CD4-positive, alpha-beta memory T cell (primary cell): ENCODE measurements at regions not wholly inside any gene's neighbourhood (a gene's known extent, or its start where the extent isn't known, plus 50 kb on each side); places are given as distances from the start of the nearest gene placed in this dataset.

Experiments used
- CTCF ChIA-PET: fragments of 350-600 bp; sonication (Branson Sonifier 250); formaldehyde crosslinking; loops from one replicate; lab custom pipeline; 2021; ENCODE audit warnings: inconsistent platforms; ENCODE audit not compliant: partially characterized antibody; lab: Charles Lee
- POLR2A ChIA-PET: fragments of 350-600 bp; sonication (Branson Sonifier 250); formaldehyde crosslinking; loops from one replicate; lab custom pipeline; 2021; ENCODE audit not compliant: partially characterized antibody; lab: Charles Lee
- DNase-seq, 5 donors: peaks; one replicate each; pipeline versions ENCODE4 v3.0.0 to v3.0.0-alpha.2; 2020 to 2022; ENCODE audit warnings: mixed read lengths in 1 of 5
- H3K27ac ChIP-seq: one replicate; pipeline ENCODE4 v1.7.0; 2013; ENCODE audit warnings: low read depth, low read length
- H3K27me3 ChIP-seq: 2 replicates; pipeline ENCODE4 v1.7.0; 2013; ENCODE audit warnings: mild to moderate bottlenecking, low read length, moderate library complexity; ENCODE audit not compliant: insufficient read depth
- H3K36me3 ChIP-seq: 2 replicates; pipeline ENCODE4 v1.7.0; 2013; ENCODE audit warnings: mild to moderate bottlenecking, low read length, moderate library complexity; ENCODE audit not compliant: insufficient read depth
- H3K4me1 ChIP-seq: 2 replicates; pipeline ENCODE4 v1.7.0; 2013; ENCODE audit warnings: mild to moderate bottlenecking, low read length, moderate library complexity; ENCODE audit not compliant: insufficient read depth
- H3K4me3 ChIP-seq, 2 donors: one replicate each; pipeline ENCODE4 v1.7.0; 2013; ENCODE audit warnings: low read length in 2 of 2, mild to moderate bottlenecking in 1 of 2
- H3K9me3 ChIP-seq, 2 donors: one replicate each; pipeline ENCODE4 v1.7.0; 2013; ENCODE audit warnings: low read length in 2 of 2, control low read depth in 1 of 2; ENCODE audit not compliant: control insufficient read depth in 1 of 2
- H3K27ac Mint-ChIP-seq, 7 donors: one replicate each; pipeline ENCODE4 v1.8.0; 2020 to 2021; ENCODE audit warnings: mixed read lengths in 7 of 7, mild to moderate bottlenecking in 6 of 7, inconsistent platforms in 3 of 7, moderate library complexity in 3 of 7
- H3K27me3 Mint-ChIP-seq, 2 donors: one replicate each; pipeline ENCODE4 v1.8.0; 2020 to 2021; ENCODE audit warnings: mixed read lengths in 2 of 2
- H3K36me3 Mint-ChIP-seq, 2 donors: one replicate each; pipeline ENCODE4 v1.8.0; 2020 to 2021; ENCODE audit warnings: mixed read lengths in 2 of 2, inconsistent platforms in 1 of 2, mild to moderate bottlenecking in 1 of 2
- H3K4me1 Mint-ChIP-seq, 4 donors: one replicate each; pipeline ENCODE4 v1.8.0; 2020 to 2021; ENCODE audit warnings: mixed read lengths in 4 of 4, mild to moderate bottlenecking in 1 of 4
- H3K4me3 Mint-ChIP-seq, 8 donors: one replicate each; pipeline ENCODE4 v1.8.0; 2020 to 2021; ENCODE audit warnings: mixed read lengths in 8 of 8, mild to moderate bottlenecking in 7 of 8, moderate library complexity in 6 of 8, inconsistent platforms in 3 of 8
- H3K9me3 Mint-ChIP-seq, 8 donors: one replicate each; pipeline ENCODE4 v1.8.0; 2020 to 2021; ENCODE audit warnings: mixed read lengths in 8 of 8, mild to moderate bottlenecking in 5 of 8, inconsistent platforms in 3 of 8, moderate library complexity in 1 of 8
- intact Hi-C: fragments of 100-400 bp; cut with micrococcal nuclease; formaldehyde crosslinking; loops from one replicate; pipeline ENCODE4 v1.15.1; 2023

DNA sequence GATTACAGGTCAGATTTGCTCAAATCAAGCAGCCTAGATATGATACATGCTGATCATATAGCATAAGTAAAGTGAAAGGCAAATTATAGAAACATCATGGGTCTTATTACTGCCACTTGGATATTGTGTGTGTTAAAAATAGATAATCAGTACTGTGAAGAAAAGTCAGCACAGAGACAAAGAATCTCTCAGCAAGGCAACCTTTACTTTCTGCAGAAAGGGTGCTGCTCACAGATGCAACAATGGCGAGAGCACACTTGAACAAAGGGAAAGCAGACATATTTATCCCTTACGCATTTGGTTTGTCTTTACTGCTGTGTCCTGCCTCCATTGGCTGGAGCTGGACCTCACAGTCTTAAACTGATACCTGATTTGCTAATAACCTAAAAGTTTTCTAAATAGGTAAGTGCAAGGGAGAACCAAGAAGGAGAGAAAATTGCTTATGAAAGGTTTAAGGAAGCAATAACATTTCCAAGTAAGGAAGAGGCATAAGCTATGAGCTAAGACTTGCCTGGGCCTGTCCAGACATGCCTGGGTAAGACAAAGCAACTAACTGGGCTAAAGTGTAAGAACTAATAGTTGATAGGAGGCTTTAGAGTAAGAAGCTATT, 1310.8 kb upstream of the LRRTM3 start:
- no peaks in the 10 kb centered on the region for H3K27me3 ChIP-seq
- no peaks in the 10 kb centered on the region for H3K4me1 Mint-ChIP-seq
- no peaks in the 10 kb centered on the region for H3K4me1 ChIP-seq
- H3K4me3 ChIP-seq = no peak overlapping the region
- DNase-seq = no peak
- POLR2A ChIA-PET = no interaction called here
- H3K27ac ChIP-seq = no peak overlapping the region
- no peaks in the 10 kb centered on the region for H3K36me3 Mint-ChIP-seq
- no peak overlapping the region for H3K4me3 Mint-ChIP-seq
- peaks cover 0 to 14% (median 7%) of the 10 kb centered on the region in 8 donors for H3K9me3 Mint-ChIP-seq
- H3K36me3 ChIP-seq = no peaks in the 10 kb centered on the region
- no peak overlapping the region for H3K27ac Mint-ChIP-seq
- CTCF ChIA-PET = no interaction called here
- H3K27me3 Mint-ChIP-seq = no peaks in the 10 kb centered on the region
- no peaks in the 10 kb centered on the region for H3K9me3 ChIP-seq
- intact Hi-C loops = no loop called here

- no peaks in the 10 kb centered on the region for H3K4me1 ChIP-seq
- Mint-ChIP-seq H3K4me1 (no peaks in the 10 kb centered on the region), H3K9me3 (peaks cover 0 to 22% (median 9%) of the 10 kb centered on the region in 8 donors), H3K27ac (no peak overlapping the region), H3K27me3 (no peaks in the 10 kb centered on the region), H3K4me3 (no peak overlapping the region), H3K36me3 (no peaks in the 10 kb centered on the region)
- H3K36me3 ChIP-seq = no peaks in the 10 kb centered on the region
- CTCF ChIA-PET = no interaction called here
- H3K4me3 ChIP-seq = no peak overlapping the region
- POLR2A ChIA-PET = no interaction called here
- H3K27ac ChIP-seq = no peak overlapping the region
- no peaks in the 10 kb centered on the region for H3K9me3 ChIP-seq
- H3K27me3 ChIP-seq = no peaks in the 10 kb centered on the region
- no peak for DNase-seq
- intact Hi-C loops = no loop called here
Observed at GRCh38 chr10:65618126-65618525, 1307.7 kb upstream of the LRRTM3 start.

- Mint-ChIP-seq H3K4me3 (no peak overlapping the region), H3K4me1 (no peaks in the 10 kb centered on the region)
- intact Hi-C loops = no loop called here
Observed at GRCh38 chr10:65620404-65621048, 1305.3 kb upstream of the LRRTM3 start.

DNA sequence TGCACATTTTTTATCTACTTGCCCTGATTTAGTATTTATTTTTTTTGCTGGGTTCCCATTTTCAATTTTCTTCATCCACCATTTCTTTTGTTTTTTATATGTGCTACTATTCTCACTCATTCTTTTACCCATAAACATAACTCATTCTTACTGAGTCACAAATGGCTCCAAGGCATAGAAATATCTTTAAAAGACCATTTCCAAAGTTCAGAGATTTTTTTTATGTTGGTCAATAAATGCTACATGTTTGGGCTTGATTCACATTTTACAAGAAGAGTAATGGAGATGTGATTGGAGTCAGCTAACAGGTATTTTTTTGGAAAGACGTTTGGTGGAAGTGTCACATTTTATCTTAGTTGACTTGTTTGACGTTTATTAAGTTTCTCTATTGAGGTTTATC, 1303.2 kb upstream of the LRRTM3 start:
- H3K27me3 Mint-ChIP-seq = no peaks in the 10 kb centered on the region

More at GRCh38 chr10:65620404-65621048, 1305.3 kb upstream of the LRRTM3 start:
- DNase-seq = no peak
- ChIA-PET CTCF (no interaction called here), POLR2A (no interaction called here)
- H3K9me3 ChIP-seq = no peaks in the 10 kb centered on the region
- H3K4me1 ChIP-seq = no peaks in the 10 kb centered on the region
- no peak overlapping the region for H3K27ac ChIP-seq
- H3K9me3 Mint-ChIP-seq = peaks cover 0 to 18% (median 7%) of the 10 kb centered on the region in 8 donors
- H3K27me3 ChIP-seq = no peaks in the 10 kb centered on the region
- H3K4me3 ChIP-seq = no peak overlapping the region
- no peaks in the 10 kb centered on the region for H3K36me3 ChIP-seq
- no peaks in the 10 kb centered on the region for H3K27me3 Mint-ChIP-seq
- H3K36me3 Mint-ChIP-seq = no peaks in the 10 kb centered on the region
- no peak overlapping the region for H3K27ac Mint-ChIP-seq

DNA sequence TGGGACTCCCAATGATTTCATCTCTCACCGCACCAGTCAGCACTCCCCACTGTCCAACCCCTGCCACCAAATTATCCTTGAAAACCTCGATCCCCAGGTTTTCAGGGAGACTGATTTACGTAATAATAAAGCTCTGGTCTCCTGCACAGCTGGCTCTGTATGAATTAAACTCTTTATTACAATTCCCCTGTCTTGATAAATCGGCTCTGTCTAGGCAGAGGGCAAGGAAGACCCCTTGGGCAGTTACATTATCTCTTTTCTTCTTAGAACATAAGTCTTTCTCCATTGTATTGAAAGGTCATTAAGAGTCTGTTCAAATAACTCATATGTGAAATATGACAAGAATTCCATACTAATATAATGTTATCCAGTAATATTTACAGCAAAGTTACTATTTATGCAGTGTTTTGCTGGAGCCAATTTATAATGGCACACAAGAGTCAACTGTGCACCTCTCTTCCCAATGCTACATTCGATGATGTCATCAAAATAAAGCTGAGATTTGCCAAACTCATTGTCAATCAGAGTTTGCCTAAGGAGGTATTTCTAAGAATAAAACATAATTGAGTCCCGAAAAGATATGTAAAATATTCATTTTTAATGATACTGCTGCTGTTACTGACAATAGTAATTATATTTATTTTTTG, 1297.2 kb upstream of the LRRTM3 start:
- ChIA-PET POLR2A (no interaction called here), CTCF (no interaction called here)
- Histone ChIP-seq H3K4me1 (no peaks in the 10 kb centered on the region), H3K9me3 (peaks cover 0 to under 1% of the 10 kb centered on the region in 2 donors), H3K27me3 (no peaks in the 10 kb centered on the region), H3K4me3 (no peak overlapping the region), H3K36me3 (no peaks in the 10 kb centered on the region), H3K27ac (no peak overlapping the region)
- no peak overlapping the region for H3K4me3 Mint-ChIP-seq
- no peaks in the 10 kb centered on the region for H3K4me1 Mint-ChIP-seq
- intact Hi-C loops = no loop called here
- H3K27ac Mint-ChIP-seq = peak overlapping the region in 1 of 7 donors; percentile 5
- peaks cover 3 to 22% (median 8%) of the 10 kb centered on the region in 8 donors for H3K9me3 Mint-ChIP-seq
- DNase-seq = no peak
- no peaks in the 10 kb centered on the region for H3K36me3 Mint-ChIP-seq
- no peaks in the 10 kb centered on the region for H3K27me3 Mint-ChIP-seq

More for the DNA sequence above, 1303.2 kb upstream of the LRRTM3 start:
- no peaks in the 10 kb centered on the region for H3K4me1 Mint-ChIP-seq
- H3K4me3 ChIP-seq = no peak overlapping the region
- CTCF ChIA-PET = no interaction called here
- intact Hi-C loops = no loop called here
- H3K36me3 Mint-ChIP-seq = no peaks in the 10 kb centered on the region
- no peaks in the 10 kb centered on the region for H3K9me3 ChIP-seq
- no peak overlapping the region for H3K4me3 Mint-ChIP-seq
- no peaks in the 10 kb centered on the region for H3K36me3 ChIP-seq
- no peak overlapping the region for H3K27ac Mint-ChIP-seq
- POLR2A ChIA-PET = no interaction called here
- H3K9me3 Mint-ChIP-seq = peaks cover 0 to 15% (median 6%) of the 10 kb centered on the region in 8 donors
- no peak overlapping the region for H3K27ac ChIP-seq
- no peaks in the 10 kb centered on the region for H3K4me1 ChIP-seq
- no peak for DNase-seq
- H3K27me3 ChIP-seq = no peaks in the 10 kb centered on the region

GRCh38 chr10:65660006-65660405, 1265.8 kb upstream of the LRRTM3 start:
- POLR2A ChIA-PET = no interaction called here
- no peaks in the 10 kb centered on the region for H3K27me3 ChIP-seq
- intact Hi-C loops = no loop called here
- H3K4me3 Mint-ChIP-seq = no peak overlapping the region
- DNase-seq = no peak
- no peaks in the 10 kb centered on the region for H3K4me1 ChIP-seq
- H3K36me3 ChIP-seq = no peaks in the 10 kb centered on the region
- no peak overlapping the region for H3K27ac Mint-ChIP-seq
- CTCF ChIA-PET = no interaction called here
- H3K27ac ChIP-seq = no peak overlapping the region
- no peaks in the 10 kb centered on the region for H3K9me3 ChIP-seq
- H3K9me3 Mint-ChIP-seq = peaks cover 0 to 25% (median 9%) of the 10 kb centered on the region in 8 donors
- H3K36me3 Mint-ChIP-seq = no peaks in the 10 kb centered on the region
- H3K27me3 Mint-ChIP-seq = no peaks in the 10 kb centered on the region
- H3K4me3 ChIP-seq = no peak overlapping the region
- H3K4me1 Mint-ChIP-seq = no peaks in the 10 kb centered on the region

DNA sequence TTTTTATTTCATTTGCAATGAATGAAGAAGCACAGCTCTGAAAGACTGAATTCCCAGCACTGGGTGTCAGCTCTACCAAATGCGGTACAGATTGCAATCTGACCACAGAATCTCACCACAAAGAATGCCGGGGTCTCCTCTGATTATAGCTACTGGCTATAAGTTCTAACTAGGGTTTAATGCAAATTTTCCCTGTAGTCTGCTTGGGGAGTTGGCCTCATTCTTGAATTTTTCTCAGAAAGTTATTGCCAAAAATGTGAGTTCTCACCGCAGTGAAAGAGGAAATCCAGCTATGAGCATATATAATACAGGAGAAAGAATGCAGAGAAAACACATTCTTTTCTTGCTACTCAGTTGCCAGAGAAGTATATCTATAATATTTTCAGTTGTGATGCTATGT, 1255.7 kb upstream of the LRRTM3 start:
- no peaks in the 10 kb centered on the region for H3K27me3 ChIP-seq
- no peaks in the 10 kb centered on the region for H3K4me1 ChIP-seq
- H3K4me3 Mint-ChIP-seq = no peak overlapping the region
- H3K36me3 Mint-ChIP-seq = no peaks in the 10 kb centered on the region
- H3K9me3 ChIP-seq = no peaks in the 10 kb centered on the region
- POLR2A ChIA-PET = no interaction called here
- no peak overlapping the region for H3K27ac Mint-ChIP-seq
- H3K4me1 Mint-ChIP-seq = no peaks in the 10 kb centered on the region
- no peak for DNase-seq
- no peak overlapping the region for H3K27ac ChIP-seq
- H3K36me3 ChIP-seq = no peaks in the 10 kb centered on the region
- no peaks in the 10 kb centered on the region for H3K27me3 Mint-ChIP-seq
- intact Hi-C loops = no loop called here
- peaks cover 0 to 15% (median 4%) of the 10 kb centered on the region in 8 donors for H3K9me3 Mint-ChIP-seq
- H3K4me3 ChIP-seq = no peak overlapping the region
- CTCF ChIA-PET = no interaction called here
